Gastrocnemius medialis (tissue), 4 donors: ENCODE measurements at regions not wholly inside any gene's neighbourhood (a gene's known extent, or its start where the extent isn't known, plus 50 kb on each side); places are given as distances from the start of the nearest gene placed in this dataset.

Experiments used
- POLR2A ChIP-seq, 2 donors: fragments of 450-650 bp; IDR thresholded peaks; one replicate each; pipeline ENCODE4 v1.6.1; 2017; ENCODE audit warnings: antibody characterized with exemption in 2 of 2, mild to moderate bottlenecking in 2 of 2, moderate library complexity in 2 of 2
- TF ChIP-seq, protein P1 (sequence below), 5 experiments: fragments of 450-650 bp in 3 of 5; fragments of 200-600 bp in 2 of 5; sonication (generic) in 2 of 5; IDR thresholded peaks in 4 of 5; conservative IDR thresholded peaks in 1 of 5; 1 replicate in 4 of 5; 2 replicates in 1 of 5; pipeline ENCODE4 v1.5.1; 2016 to 2019; ENCODE audit warnings: antibody characterized with exemption in 5 of 5, mild to moderate bottlenecking in 3 of 5, moderate library complexity in 3 of 5

- TF ChIP-seq, protein P1, sequence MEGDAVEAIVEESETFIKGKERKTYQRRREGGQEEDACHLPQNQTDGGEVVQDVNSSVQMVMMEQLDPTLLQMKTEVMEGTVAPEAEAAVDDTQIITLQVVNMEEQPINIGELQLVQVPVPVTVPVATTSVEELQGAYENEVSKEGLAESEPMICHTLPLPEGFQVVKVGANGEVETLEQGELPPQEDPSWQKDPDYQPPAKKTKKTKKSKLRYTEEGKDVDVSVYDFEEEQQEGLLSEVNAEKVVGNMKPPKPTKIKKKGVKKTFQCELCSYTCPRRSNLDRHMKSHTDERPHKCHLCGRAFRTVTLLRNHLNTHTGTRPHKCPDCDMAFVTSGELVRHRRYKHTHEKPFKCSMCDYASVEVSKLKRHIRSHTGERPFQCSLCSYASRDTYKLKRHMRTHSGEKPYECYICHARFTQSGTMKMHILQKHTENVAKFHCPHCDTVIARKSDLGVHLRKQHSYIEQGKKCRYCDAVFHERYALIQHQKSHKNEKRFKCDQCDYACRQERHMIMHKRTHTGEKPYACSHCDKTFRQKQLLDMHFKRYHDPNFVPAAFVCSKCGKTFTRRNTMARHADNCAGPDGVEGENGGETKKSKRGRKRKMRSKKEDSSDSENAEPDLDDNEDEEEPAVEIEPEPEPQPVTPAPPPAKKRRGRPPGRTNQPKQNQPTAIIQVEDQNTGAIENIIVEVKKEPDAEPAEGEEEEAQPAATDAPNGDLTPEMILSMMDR (IDR thresholded peaks at IDR 0.05 in 4 of 5, conservative IDR thresholded peaks at IDR 0.05 in 1 of 5): no peak
- TF ChIP-seq POLR2A (IDR thresholded peaks at IDR 0.05): no peak
Observed at GRCh38 chr5:9861666-9862256, 231.6 kb upstream of the TAS2R1 start.
